ENCODE measurements at regions not wholly inside any gene's neighbourhood (a gene's known extent, or its start where the extent isn't known, plus 50 kb on each side); places are given as distances from the start of the nearest gene placed in this dataset.

DNA sequence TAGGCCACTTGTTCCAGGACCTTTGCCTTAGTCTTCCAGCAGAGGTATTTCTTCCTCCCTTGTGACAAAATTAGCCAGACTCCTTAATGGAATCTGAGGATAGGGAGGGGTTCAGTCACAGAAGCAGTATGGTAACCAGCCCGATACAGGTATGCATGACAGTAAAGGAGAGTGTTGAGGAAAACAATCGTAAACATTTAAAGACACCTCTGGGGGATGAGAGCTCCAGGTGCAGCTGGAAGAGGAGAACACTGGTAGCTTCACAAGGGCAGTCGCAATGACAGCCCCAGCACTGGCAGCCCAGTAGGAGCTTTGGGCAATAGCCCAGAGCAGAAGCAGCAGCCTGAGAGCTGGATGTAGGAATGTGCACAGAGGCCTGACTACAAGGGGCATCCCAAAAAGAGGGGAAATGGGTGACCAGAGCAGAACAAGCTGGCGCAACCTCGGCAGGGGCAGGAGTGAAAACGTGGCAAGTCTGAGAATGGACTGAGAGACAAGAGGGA lies 344.9 kb upstream of the JAG1 start:
- Histone ChIP-seq H3K27me3 (ENCODE audit: control insufficient read depth, insufficient read depth, low read length) (no peaks in the 10 kb centered on the region), H3K4me1 (ENCODE audit: control insufficient read depth, insufficient read depth, low read length) (no peaks in the 10 kb centered on the region), H3K9me3 (ENCODE audit: control insufficient read depth, low read length) (no peaks in the 10 kb centered on the region), H3K36me3 (ENCODE audit: control insufficient read depth, insufficient read depth, low read length) (no peaks in the 10 kb centered on the region), H3K9ac (ENCODE audit: low read length) (no peak overlapping the region), H3K4me3 (ENCODE audit: low read length) (no peak overlapping the region)

DNA sequence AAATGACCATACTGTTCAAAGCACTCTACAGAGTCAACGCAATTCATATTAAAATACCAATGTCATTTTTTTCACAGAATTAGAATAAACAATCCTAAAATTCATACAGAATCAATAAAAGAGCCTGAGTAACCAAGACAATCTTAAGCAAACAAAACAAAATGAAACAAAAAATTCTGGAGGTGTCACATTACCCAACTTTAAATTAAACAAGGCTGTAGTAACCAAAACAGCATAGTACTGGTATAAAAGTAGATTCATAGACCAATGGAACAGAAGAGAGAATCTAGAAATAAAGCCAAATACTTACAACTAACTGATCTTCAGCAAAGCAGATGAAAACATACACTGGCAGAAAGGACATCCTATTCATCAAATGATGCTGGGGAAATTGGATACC lies 346.9 kb upstream of the JAG1 start:
- Histone ChIP-seq H3K27me3 (ENCODE audit: control insufficient read depth, insufficient read depth, low read length) (no peaks in the 10 kb centered on the region), H3K4me3 (ENCODE audit: low read length) (no peak overlapping the region), H3K9ac (ENCODE audit: low read length) (no peak overlapping the region), H3K4me1 (ENCODE audit: control insufficient read depth, insufficient read depth, low read length) (no peaks in the 10 kb centered on the region), H3K9me3 (ENCODE audit: control insufficient read depth, low read length) (no peaks in the 10 kb centered on the region), H3K36me3 (ENCODE audit: control insufficient read depth, insufficient read depth, low read length) (no peaks in the 10 kb centered on the region)

DNA sequence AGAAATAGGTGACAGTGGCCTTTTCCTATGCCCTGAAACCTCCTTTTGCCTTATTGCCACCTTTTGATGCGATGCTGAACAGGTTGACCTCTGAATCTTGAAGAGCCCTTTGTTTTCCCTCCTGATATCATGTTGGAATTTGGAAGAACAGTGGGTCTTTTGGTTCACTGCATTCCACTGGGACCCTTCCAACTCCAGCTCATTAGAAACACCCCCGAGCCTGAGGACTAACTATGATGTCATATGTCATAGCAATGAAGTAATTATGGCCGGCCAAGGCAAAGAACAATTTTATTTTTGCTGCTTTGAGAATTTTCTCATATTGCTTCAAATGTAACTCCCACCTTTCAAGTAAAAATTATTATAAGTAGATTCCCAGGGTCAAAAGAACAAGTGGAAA lies 353.4 kb upstream of the JAG1 start:
- no peak overlapping the region for H3K9ac ChIP-seq (ENCODE audit: low read length)
- no peaks in the 10 kb centered on the region for H3K4me1 ChIP-seq (ENCODE audit: control insufficient read depth, insufficient read depth, low read length)
- no peak overlapping the region for H3K4me3 ChIP-seq (ENCODE audit: low read length)
- no peaks in the 10 kb centered on the region for H3K9me3 ChIP-seq (ENCODE audit: control insufficient read depth, low read length)
- no peaks in the 10 kb centered on the region for H3K36me3 ChIP-seq (ENCODE audit: control insufficient read depth, insufficient read depth, low read length)
- H3K27me3 ChIP-seq (ENCODE audit: control insufficient read depth, insufficient read depth, low read length): no peaks in the 10 kb centered on the region

DNA sequence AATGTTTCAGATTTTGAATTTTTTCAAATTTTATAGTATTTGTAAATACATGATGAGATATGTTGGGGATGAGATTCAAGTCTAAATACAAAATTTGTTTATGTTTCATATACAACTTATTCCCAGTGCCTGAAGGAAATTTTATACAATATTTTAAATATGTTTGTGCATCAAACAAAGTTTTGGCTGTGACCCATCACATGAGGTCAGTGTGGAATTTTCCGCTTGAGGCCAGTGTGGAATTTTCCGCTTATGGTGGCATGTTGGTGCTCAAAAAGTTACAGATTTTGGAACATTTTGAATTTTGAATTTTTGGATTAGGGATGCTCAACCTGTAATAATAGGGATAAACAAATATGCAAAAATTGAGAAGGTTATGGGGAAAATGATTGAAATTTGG lies 356.6 kb upstream of the JAG1 start:
- no peaks in the 10 kb centered on the region for H3K9me3 ChIP-seq (ENCODE audit: control insufficient read depth, low read length)
- no peaks in the 10 kb centered on the region for H3K36me3 ChIP-seq (ENCODE audit: control insufficient read depth, insufficient read depth, low read length)
- H3K9ac ChIP-seq (ENCODE audit: low read length): no peak overlapping the region
- H3K27me3 ChIP-seq (ENCODE audit: control insufficient read depth, insufficient read depth, low read length): no peaks in the 10 kb centered on the region
- H3K4me1 ChIP-seq (ENCODE audit: control insufficient read depth, insufficient read depth, low read length): no peaks in the 10 kb centered on the region
- H3K4me3 ChIP-seq (ENCODE audit: low read length): no peak overlapping the region

DNA sequence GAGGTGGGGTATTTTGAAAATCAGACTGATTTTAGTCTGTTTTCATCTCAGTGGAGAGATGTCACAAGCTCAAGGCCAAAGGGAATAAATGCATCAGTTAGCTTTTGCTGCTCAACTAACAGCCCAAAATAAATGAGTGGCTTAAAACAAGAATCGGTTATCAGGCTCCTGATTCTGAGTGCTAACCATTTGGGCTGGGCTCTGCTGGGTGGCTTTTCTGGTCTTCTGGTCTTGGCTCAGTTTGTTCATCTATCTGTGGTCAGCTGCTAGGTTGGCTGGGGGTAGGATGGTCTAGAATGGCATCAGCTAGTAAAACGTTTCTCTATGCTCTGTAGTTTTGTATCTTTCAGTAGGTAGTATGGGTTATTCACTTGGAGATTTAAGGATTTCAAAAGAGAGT lies 357.5 kb upstream of the JAG1 start:
- no peak overlapping the region for H3K9ac ChIP-seq (ENCODE audit: low read length)
- H3K27me3 ChIP-seq (ENCODE audit: control insufficient read depth, insufficient read depth, low read length): no peaks in the 10 kb centered on the region
- no peak overlapping the region for H3K4me3 ChIP-seq (ENCODE audit: low read length)
- no peaks in the 10 kb centered on the region for H3K36me3 ChIP-seq (ENCODE audit: control insufficient read depth, insufficient read depth, low read length)
- no peaks in the 10 kb centered on the region for H3K4me1 ChIP-seq (ENCODE audit: control insufficient read depth, insufficient read depth, low read length)
- H3K9me3 ChIP-seq (ENCODE audit: control insufficient read depth, low read length): no peaks in the 10 kb centered on the region

DNA sequence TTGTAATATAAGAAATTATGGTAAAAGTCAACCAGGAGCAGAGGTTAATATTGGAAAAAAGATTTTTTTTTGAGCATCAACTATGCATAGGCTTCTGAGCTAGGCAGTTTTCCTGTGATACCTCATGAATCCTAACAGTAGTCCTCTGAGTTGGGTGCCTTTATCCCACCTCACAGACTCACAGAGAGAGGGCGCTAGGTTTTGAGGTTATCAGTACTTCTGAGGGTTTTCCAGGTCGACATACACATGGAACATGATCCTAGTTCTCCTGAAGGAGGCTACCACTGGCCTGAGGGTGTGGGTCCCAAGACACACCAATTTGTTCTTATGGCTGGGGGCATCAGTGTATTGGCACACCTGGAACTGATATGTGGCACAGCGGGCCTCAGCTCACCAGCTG lies 358.8 kb upstream of the JAG1 start:
- H3K4me3 ChIP-seq (ENCODE audit: low read length): no peak overlapping the region
- H3K9ac ChIP-seq (ENCODE audit: low read length): no peak overlapping the region
- H3K4me1 ChIP-seq (ENCODE audit: control insufficient read depth, insufficient read depth, low read length): no peaks in the 10 kb centered on the region
- no peaks in the 10 kb centered on the region for H3K9me3 ChIP-seq (ENCODE audit: control insufficient read depth, low read length)
- no peaks in the 10 kb centered on the region for H3K36me3 ChIP-seq (ENCODE audit: control insufficient read depth, insufficient read depth, low read length)
- H3K27me3 ChIP-seq (ENCODE audit: control insufficient read depth, insufficient read depth, low read length): no peaks in the 10 kb centered on the region

DNA sequence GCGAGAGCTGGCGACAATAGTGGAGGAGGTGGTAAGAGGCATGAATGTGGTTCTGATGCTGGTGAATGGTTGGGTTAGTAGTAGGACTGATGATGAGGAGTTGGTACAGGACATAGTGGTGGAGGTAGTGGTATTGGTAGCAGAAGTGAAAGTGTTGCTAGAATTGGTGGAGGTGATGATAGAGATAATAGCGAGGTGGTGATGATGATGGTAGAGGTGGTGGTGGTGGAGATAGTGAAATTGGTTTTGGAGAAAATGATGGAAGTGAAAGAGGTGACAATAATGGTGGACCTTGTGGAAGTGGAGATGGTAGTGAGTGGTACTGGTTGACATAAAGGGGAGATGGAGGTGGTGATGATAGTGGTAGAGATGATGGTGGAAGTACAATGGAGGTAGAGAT lies 360.2 kb upstream of the JAG1 start:
- no peak overlapping the region for H3K4me3 ChIP-seq (ENCODE audit: low read length)
- H3K4me1 ChIP-seq (ENCODE audit: control insufficient read depth, insufficient read depth, low read length): no peaks in the 10 kb centered on the region
- H3K9ac ChIP-seq (ENCODE audit: low read length): no peak overlapping the region
- no peaks in the 10 kb centered on the region for H3K27me3 ChIP-seq (ENCODE audit: control insufficient read depth, insufficient read depth, low read length)
- H3K9me3 ChIP-seq (ENCODE audit: control insufficient read depth, low read length): no peaks in the 10 kb centered on the region
- H3K36me3 ChIP-seq (ENCODE audit: control insufficient read depth, insufficient read depth, low read length): no peaks in the 10 kb centered on the region

DNA sequence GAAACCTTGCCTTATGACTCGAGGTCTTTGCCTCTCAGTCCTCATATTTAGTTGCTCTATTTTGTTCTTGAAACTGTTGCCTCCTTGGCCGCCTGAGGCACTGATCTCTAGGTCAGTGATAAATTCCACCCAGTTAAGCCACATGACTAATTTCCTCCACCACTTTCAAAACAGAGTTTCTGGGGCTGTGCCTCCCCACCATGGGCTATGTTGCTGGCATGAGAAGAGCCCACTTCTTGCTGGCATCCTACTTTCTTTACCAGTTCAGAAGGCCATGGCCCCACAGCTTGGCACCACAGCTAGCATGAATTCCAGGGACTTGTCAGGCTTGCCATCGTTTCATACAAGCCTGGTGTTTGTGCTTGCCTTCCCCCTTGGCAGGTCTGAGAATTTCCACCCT lies 361.4 kb upstream of the JAG1 start:
- Histone ChIP-seq H3K27me3 (ENCODE audit: control insufficient read depth, insufficient read depth, low read length) (no peaks in the 10 kb centered on the region), H3K9me3 (ENCODE audit: control insufficient read depth, low read length) (no peaks in the 10 kb centered on the region), H3K9ac (ENCODE audit: low read length) (no peak overlapping the region), H3K4me1 (ENCODE audit: control insufficient read depth, insufficient read depth, low read length) (peaks cover 3% of the 10 kb centered on the region), H3K36me3 (ENCODE audit: control insufficient read depth, insufficient read depth, low read length) (no peaks in the 10 kb centered on the region), H3K4me3 (ENCODE audit: low read length) (no peak overlapping the region)

DNA sequence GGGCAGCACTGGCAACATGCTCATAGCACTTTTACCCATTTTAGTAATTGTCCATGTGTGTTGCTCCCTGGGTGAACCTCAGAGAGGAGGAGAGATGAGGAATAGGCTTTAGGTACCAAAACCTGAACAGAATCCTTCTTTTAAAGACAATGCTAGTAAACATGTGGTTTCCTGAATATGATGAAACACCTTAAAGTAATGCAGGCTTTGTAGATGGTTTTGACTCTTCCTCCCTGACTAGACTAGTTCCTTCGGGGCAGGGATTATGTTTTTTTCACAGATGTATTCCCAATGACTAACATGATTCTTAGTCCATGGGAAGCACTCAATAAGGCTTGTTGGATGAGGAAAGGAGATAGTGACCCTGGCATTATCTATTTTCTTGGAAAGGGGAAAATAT lies 367.6 kb upstream of the JAG1 start:
- no peaks in the 10 kb centered on the region for H3K36me3 ChIP-seq (ENCODE audit: control insufficient read depth, insufficient read depth, low read length)
- no peak overlapping the region for H3K9ac ChIP-seq (ENCODE audit: low read length)

DNA sequence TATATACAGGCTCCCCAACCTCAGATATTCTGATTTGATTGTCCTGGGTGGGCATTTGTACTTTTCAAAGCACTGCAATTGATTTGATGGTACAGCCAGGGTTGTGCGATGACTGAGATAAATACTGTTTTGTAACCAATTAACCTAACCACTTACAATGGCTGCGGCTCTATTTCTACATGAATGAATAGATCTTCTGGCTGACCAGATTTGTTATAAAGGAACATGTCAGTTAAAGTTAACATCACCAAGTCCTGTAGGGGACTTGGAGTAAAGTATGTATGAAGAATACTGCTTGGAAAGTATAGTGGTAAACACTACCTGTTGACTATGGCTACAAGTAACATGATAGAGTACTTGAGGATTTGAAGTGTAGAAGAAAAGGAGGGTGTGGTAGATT lies 369.2 kb upstream of the JAG1 start:
- Histone ChIP-seq H3K4me3 (ENCODE audit: low read length) (no peak overlapping the region), H3K9ac (ENCODE audit: low read length) (no peak overlapping the region), H3K9me3 (ENCODE audit: control insufficient read depth, low read length) (no peaks in the 10 kb centered on the region), H3K36me3 (ENCODE audit: control insufficient read depth, insufficient read depth, low read length) (no peaks in the 10 kb centered on the region), H3K4me1 (ENCODE audit: control insufficient read depth, insufficient read depth, low read length) (peaks cover 28% of the 10 kb centered on the region), H3K27me3 (ENCODE audit: control insufficient read depth, insufficient read depth, low read length) (no peaks in the 10 kb centered on the region)

More for the DNA sequence above, 367.6 kb upstream of the JAG1 start:
- Histone ChIP-seq H3K4me3 (ENCODE audit: low read length) (no peak overlapping the region), H3K4me1 (ENCODE audit: control insufficient read depth, insufficient read depth, low read length) (peaks cover 22% of the 10 kb centered on the region), H3K27me3 (ENCODE audit: control insufficient read depth, insufficient read depth, low read length) (no peaks in the 10 kb centered on the region), H3K9me3 (ENCODE audit: control insufficient read depth, low read length) (no peaks in the 10 kb centered on the region)

DNA sequence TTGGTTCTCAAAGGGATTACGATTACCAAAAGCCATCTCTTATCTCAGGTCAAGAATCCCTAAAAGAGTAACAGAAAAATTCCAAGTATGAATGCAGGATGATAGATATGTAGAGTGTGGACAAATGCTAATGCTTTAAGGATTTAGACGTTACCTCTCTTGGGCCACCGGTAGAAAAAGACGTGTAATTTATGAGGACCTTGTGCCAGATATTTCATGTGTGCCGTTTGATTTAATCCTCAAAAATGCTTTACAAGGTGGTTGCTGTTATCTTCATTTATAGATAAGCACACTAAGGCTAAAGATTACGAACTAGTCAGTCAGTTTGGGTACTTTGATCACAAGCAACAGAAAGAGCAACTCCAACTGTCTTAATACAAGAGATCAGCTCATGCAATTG lies 370.8 kb upstream of the JAG1 start:
- H3K9me3 ChIP-seq (ENCODE audit: control insufficient read depth, low read length): no peaks in the 10 kb centered on the region
- peaks cover 36% of the 10 kb centered on the region for H3K4me1 ChIP-seq (ENCODE audit: control insufficient read depth, insufficient read depth, low read length)
- no peak overlapping the region for H3K4me3 ChIP-seq (ENCODE audit: low read length)
- no peaks in the 10 kb centered on the region for H3K27me3 ChIP-seq (ENCODE audit: control insufficient read depth, insufficient read depth, low read length)
- no peaks in the 10 kb centered on the region for H3K36me3 ChIP-seq (ENCODE audit: control insufficient read depth, insufficient read depth, low read length)
- no peak overlapping the region for H3K9ac ChIP-seq (ENCODE audit: low read length)

DNA sequence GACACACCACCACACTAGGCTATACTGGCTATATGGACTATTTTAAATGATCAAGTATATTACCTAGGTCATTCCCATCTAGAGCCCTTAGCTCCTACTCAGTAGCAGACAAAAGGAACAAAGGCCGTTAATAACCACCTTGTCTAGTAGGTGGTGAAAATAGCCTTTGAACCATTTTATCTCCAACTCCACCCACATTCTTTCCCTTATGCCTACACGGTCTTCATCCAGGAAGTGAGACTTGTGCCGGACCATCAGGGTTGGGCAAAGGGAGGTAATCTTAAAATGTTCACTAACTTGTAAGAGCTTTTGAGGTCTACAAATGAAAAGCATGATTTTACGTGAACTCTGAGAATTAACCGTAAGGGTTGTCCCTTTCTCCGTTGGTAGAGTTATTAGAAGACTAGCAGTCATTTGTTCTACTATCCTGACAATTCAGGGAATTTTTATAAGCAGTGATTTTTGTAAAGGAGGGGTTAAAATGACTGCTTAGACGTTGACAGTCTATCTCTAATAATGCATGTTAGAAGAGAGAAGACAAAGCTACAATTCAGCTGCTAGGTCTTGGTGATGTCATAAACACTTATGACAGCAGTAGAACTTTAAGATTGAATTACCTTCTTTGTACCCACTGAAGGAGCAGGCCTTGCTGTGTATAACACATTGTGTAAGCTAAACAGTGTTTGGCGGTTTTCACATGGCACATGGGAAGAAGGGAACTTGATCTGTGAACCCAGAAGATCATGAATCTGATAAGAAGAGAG lies 371.8 kb upstream of the JAG1 start:
- Histone ChIP-seq H3K9me3 (ENCODE audit: control insufficient read depth, low read length) (no peaks in the 10 kb centered on the region), H3K4me1 (ENCODE audit: control insufficient read depth, insufficient read depth, low read length) (peaks cover 30% of the 10 kb centered on the region), H3K4me3 (ENCODE audit: low read length) (no peak overlapping the region), H3K9ac (ENCODE audit: low read length) (no peak overlapping the region), H3K27me3 (ENCODE audit: control insufficient read depth, insufficient read depth, low read length) (no peaks in the 10 kb centered on the region), H3K36me3 (ENCODE audit: control insufficient read depth, insufficient read depth, low read length) (no peaks in the 10 kb centered on the region)

DNA sequence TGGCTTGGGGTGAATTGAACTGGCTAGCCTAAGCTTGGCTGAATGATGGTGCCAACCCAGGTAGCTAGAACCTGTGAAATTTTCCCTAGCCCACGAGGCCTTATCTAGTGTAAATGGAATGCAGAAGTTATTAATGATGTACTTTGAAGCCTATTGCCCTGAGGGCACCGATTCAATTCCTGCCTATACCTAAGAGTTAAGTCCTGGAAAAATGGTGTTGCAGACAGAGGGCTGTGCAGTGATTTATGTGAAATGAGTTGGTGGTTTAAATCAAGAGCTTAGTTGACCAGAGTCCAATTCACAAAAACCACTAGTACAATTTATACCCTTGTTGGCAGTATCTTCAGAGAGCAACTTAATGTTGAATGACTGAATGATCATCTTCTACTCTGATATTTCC lies 373.8 kb upstream of the JAG1 start:
- Histone ChIP-seq H3K9ac (ENCODE audit: low read length) (no peak overlapping the region), H3K27me3 (ENCODE audit: control insufficient read depth, insufficient read depth, low read length) (no peaks in the 10 kb centered on the region), H3K4me3 (ENCODE audit: low read length) (no peak overlapping the region)

More for the DNA sequence above, 373.8 kb upstream of the JAG1 start:
- Histone ChIP-seq H3K36me3 (ENCODE audit: control insufficient read depth, insufficient read depth, low read length) (no peaks in the 10 kb centered on the region), H3K4me1 (ENCODE audit: control insufficient read depth, insufficient read depth, low read length) (peaks cover 26% of the 10 kb centered on the region), H3K9me3 (ENCODE audit: control insufficient read depth, low read length) (no peaks in the 10 kb centered on the region)

Data from mucosa of stomach (tissue), 1 donor.